DMS114 treated with DMSO at 0.1 percent for 48 hours (cell line): ENCODE measurements at regions not wholly inside any gene's neighbourhood (a gene's known extent, or its start where the extent isn't known, plus 50 kb on each side); places are given as distances from the start of the nearest gene placed in this dataset.

Source experiments
- DNase-seq: peaks from one replicate; lab custom pipeline; 2025; ENCODE audit not compliant: unreplicated experiment; lab: John Stamatoyannopoulos, UW

DNA sequence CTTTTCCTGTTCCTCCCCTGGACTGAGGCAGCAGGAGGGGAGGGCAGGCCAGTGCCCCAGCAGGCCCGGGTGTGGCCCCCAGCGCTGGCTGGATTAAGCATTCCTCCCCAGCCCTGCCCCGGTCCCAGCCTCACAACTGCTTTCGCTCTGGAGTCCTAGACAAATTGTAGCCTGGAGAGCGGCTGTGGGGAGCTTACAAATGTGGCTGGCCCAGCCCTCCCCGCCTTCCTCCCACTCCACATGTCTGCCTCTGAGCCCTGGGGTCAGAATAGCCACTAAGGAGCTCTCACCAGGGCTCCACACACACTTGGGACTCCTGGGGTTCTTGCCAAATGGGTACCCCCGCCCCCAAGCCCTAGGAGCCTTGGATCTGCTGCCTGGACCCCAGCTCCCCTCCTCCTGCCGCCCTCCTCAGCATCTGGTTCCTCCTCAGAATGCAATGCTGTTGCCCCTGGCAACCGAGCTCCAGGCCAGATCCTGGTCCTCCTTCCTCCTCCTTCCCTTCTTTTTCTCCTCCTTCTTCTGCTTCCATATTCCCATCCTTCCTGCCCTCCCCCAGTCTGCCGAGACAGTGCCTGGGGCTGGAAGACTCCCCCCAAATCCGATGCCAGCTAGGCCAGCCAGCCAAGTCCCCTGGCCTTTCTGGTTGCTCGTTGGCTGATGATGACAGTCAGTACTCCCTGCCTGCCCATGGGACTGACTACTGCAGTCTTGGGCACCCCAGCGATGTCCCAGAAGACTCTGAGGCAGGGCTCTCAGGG is 91.1 kb downstream of the LINGO1 start:
- DNase-seq, result no peak

DNA sequence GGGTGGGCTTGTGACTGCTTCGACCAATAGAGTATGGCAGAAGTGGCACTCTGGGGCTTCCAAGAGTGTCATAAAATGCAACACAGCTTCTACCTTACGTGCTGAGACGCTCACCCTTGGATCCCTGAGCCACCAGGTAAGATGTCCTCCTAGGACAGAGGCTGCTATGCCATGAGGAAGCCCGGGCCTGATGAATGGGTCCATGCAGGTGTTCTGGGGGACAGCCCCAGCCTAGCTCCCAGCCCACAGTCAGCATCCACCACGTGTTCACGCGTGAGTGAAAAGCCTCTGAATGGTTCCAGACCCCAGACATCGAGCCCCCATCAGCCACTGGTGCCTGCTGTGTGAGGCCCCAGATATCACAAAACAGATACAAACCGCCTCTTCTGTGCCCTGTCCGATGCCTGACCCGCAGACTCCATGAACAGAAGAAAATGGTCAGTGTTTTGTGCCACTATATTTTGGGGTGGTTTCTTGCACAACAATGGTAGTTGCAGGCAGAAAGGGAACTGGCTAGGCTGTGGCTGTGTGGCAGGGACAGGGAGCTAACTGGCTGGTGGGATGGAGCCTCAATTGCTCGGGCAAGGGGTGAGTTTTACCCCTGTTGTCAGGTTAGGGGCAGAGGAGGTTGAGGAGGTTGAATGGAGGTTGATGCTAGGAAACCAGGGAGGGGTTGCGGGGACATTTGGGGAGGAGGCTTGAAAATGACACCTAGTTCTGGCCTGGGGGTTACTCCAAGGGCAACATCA is 92.2 kb downstream of the LINGO1 start:
- no peak for DNase-seq

DNA sequence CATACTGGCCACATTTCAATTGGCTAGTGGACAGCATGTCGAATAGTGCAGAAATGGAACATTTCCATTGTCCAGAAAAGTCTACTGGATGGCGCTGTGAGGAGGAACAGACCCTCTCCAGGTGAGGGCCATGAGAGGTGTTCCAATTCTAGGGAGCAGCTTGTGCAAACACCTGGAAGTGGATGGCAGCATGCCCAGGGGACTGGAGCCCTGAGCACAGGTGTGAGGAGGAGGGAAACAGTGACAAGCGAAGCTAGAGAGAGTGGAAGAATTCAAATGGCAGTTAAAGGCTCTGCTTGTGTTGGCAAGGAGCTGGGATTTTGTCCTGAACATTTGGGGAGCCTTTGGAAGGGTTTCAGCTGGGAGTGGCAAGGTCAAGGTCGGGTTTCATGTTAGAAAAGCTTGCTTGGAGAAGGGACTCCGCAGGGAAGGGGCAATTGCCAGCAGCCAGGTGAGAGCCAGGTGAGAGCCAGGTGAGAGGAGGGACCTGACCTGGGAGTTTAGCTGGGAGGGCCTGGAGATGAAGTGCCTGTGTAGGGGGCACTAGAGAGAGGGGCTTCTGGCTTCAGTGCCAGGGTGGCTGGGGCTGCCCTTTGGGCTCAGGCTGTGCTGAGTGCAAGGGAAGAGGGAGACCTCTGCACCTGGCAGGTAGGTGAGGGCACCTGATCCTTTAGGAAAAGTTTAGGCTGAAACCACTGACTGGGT is 93.8 kb downstream of the LINGO1 start:
- no peak for DNase-seq

DNA sequence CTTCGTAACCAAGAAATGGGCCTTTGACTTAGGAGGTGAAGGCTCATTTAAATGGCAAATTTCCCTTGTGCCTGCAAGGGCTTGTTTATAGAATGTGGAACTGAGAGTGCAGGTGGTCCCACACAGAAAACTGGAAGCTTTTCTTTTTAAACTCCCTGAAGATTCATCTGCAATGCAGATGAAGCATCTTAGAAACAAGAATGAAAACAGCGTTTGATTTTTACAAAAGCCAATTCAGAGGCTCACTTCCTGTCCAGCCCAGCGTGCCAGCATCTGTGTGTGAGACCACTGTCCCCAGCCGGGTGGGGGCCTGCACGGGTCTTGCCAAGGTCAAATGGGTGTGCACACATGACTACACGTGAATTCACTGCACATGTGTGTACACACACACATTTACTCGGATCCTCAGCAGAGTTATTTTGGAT is 94.7 kb downstream of the LINGO1 start:
- no peak for DNase-seq

DNA sequence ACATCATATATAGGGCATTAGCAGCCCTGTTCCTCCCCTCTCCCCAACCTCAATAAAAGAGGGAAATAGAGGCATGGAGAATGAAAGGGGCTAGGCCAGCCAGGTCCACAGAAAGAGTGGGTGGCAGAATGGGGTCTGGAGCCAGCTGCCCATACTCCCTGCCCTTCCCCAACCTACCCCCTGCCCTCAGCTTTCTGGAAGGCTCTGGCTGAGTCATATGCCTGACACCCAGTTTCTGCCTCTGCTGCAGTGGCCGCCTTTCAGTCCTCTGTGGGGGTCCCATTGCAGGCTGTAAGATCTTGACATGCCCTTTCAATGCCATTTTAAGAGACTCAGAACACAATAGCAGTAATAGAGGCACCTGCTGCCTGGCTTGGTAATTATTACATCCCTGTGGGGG is 95.7 kb downstream of the LINGO1 start:
- no peak for DNase-seq

DNA sequence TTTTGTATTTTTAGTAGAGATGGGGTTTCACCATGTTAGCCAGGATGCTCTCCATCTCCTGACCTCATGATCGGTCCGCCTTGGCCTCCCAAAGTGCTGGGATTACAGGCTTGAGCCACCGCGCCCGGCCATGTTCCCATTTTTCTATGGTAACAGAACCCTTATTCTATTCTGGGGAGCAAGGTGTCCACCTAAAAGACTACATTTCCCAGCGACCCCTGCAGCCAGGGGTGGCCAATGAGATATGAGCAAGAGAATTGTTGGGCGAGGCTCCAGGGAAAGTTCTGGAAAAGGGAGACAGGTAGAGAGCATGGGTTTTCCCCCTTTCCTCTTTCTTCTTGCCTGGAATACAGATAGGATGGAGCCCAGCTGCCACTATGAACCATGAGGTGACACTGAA is 96.9 kb downstream of the LINGO1 start:
- DNase-seq, result no peak
